ENCODE measurements at regions not wholly inside any gene's neighbourhood (a gene's known extent, or its start where the extent isn't known, plus 50 kb on each side); places are given as distances from the start of the nearest gene placed in this dataset.

- no peak overlapping the region for H3K27ac ChIP-seq (ENCODE audit: low read depth in 1 of 2, low read length in 2 of 2)
- H3K27me3 ChIP-seq (ENCODE audit: control insufficient read depth in 4 of 4, insufficient read depth in 4 of 4, low read length in 3 of 4) = no peaks in the 10 kb centered on the region
- DNase-seq (ENCODE audit: low spot score) = no peak
- no peaks in the 10 kb centered on the region for H3K36me3 ChIP-seq (ENCODE audit: control insufficient read depth in 4 of 4, insufficient read depth in 3 of 4, low read depth in 1 of 4, low read length in 3 of 4)
- WGBS = 65% methylated on average over 5 of the region's 5 CpGs
- no peaks in the 10 kb centered on the region for H3K4me1 ChIP-seq (ENCODE audit: control insufficient read depth in 4 of 4, insufficient read depth in 4 of 4, low read length in 3 of 4)
- H3K9ac ChIP-seq (ENCODE audit: low read depth in 1 of 2, low read length in 2 of 2) = no peak overlapping the region
- no peak overlapping the region for H3K4me3 ChIP-seq (ENCODE audit: low read depth in 1 of 3, low read length in 3 of 3)
- TF ChIP-seq TAF1 (conservative IDR thresholded peaks at IDR 0.05) = no peak
- no peak for TF ChIP-seq FOXA1 (IDR thresholded peaks at IDR 0.05)
- no peak for TF ChIP-seq RXRA (IDR thresholded peaks at IDR 0.05)
- TF ChIP-seq REST (IDR thresholded peaks at IDR 0.05) = no peak
- no peak for TF ChIP-seq HNF4G (IDR thresholded peaks at IDR 0.05)
- TF ChIP-seq ATF3 (IDR thresholded peaks at IDR 0.05) = no peak
- no peak for TF ChIP-seq FOXA2 (IDR thresholded peaks at IDR 0.05)
- no peak for TF ChIP-seq CTCF (IDR thresholded peaks at IDR 0.05; ENCODE audit: low read depth, low read length, missing input control)
- no peak for TF ChIP-seq SP1 (IDR thresholded peaks at IDR 0.05)
- TF ChIP-seq EGR1 (IDR thresholded peaks at IDR 0.05; ENCODE audit: low read depth in 2 of 2) = no peak
- TF ChIP-seq RAD21 (IDR thresholded peaks at IDR 0.05) = no peak
- TF ChIP-seq ZBTB33 (IDR thresholded peaks at IDR 0.05) = no peak
- TF ChIP-seq NR2F2 (IDR thresholded peaks at IDR 0.05) = no peak
- TF ChIP-seq HNF4A (conservative IDR thresholded peaks at IDR 0.05) = no peak
- no peak for TF ChIP-seq YY1 (IDR thresholded peaks at IDR 0.05)
- H3K9me3 ChIP-seq (ENCODE audit: control insufficient read depth in 4 of 4, low read length in 3 of 4) = peaks cover 0 to 5% (median 0%) of the 10 kb centered on the region in 4 donors
Measured at GRCh38 chrX:42143866-42144592, 220.7 kb upstream of the CASK start.

GRCh38 chrX:42140320-42140719 is 217.0 kb upstream of the CASK start:
- no peaks in the 10 kb centered on the region for H3K36me3 ChIP-seq (ENCODE audit: control insufficient read depth in 4 of 4, insufficient read depth in 3 of 4, low read depth in 1 of 4, low read length in 3 of 4)
- H3K9ac ChIP-seq (ENCODE audit: low read depth in 1 of 2, low read length in 2 of 2) = no peak overlapping the region
- DNase-seq (ENCODE audit: low spot score) = no peak
- H3K27me3 ChIP-seq (ENCODE audit: control insufficient read depth in 4 of 4, insufficient read depth in 4 of 4, low read length in 3 of 4) = no peaks in the 10 kb centered on the region
- H3K4me1 ChIP-seq (ENCODE audit: control insufficient read depth in 4 of 4, insufficient read depth in 4 of 4, low read length in 3 of 4) = no peaks in the 10 kb centered on the region
- TF ChIP-seq TAF1 (conservative IDR thresholded peaks at IDR 0.05) = no peak
- no peak for TF ChIP-seq GABPA (IDR thresholded peaks at IDR 0.05 in 1 of 2, conservative IDR thresholded peaks at IDR 0.05 in 1 of 2)
- no peak for TF ChIP-seq ZBTB33 (IDR thresholded peaks at IDR 0.05)
- no peak overlapping the region for H3K27ac ChIP-seq (ENCODE audit: low read depth in 1 of 2, low read length in 2 of 2)
- H3K4me3 ChIP-seq (ENCODE audit: low read depth in 1 of 3, low read length in 3 of 3) = no peak overlapping the region
- H3K9me3 ChIP-seq (ENCODE audit: control insufficient read depth in 4 of 4, low read length in 3 of 4) = peaks cover 0 to 10% (median 5%) of the 10 kb centered on the region in 4 donors
